ENCODE measurements at regions not wholly inside any gene's neighbourhood (a gene's known extent, or its start where the extent isn't known, plus 50 kb on each side); places are given as distances from the start of the nearest gene placed in this dataset.

- H3K27ac ChIP-seq, result no peak overlapping the region
- intact Hi-C loops (cut with DNase I), result no loop called here
- no peak overlapping the region for H3K9ac ChIP-seq (ENCODE audit: low read depth in 2 of 2, low read length in 2 of 2)
- H3K4me3 ChIP-seq, result no peak overlapping the region
- no peaks in the 10 kb centered on the region for H3K4me1 ChIP-seq
- H3K9me3 ChIP-seq, result no peaks in the 10 kb centered on the region
- no peaks in the 10 kb centered on the region for H3K27me3 ChIP-seq
- H3K36me3 ChIP-seq, result no peaks in the 10 kb centered on the region
- no peak for TF ChIP-seq CTCF (IDR thresholded peaks at IDR 0.05)
- DNase-seq, result no peak
These were observed 225.2 kb downstream of the C12orf75 start for GRCh38 chr12:105555556-105556295.

GRCh38 chr12:105559310-105559709 lies 228.8 kb downstream of the C12orf75 start:
- no peak overlapping the region for H3K4me3 ChIP-seq
- no peaks in the 10 kb centered on the region for H3K9me3 ChIP-seq
- TF ChIP-seq CTCF (IDR thresholded peaks at IDR 0.05), result no peak
- H3K4me1 ChIP-seq, result no peaks in the 10 kb centered on the region
- H3K27ac ChIP-seq, result no peak overlapping the region
- intact Hi-C loops (cut with DNase I), result no loop called here
- no peaks in the 10 kb centered on the region for H3K27me3 ChIP-seq
- H3K36me3 ChIP-seq, result no peaks in the 10 kb centered on the region
- no peak for DNase-seq
- no peak overlapping the region for H3K9ac ChIP-seq (ENCODE audit: low read depth in 2 of 2, low read length in 2 of 2)

GRCh38 chr12:105561546-105562198 lies 231.2 kb downstream of the C12orf75 start:
- no peaks in the 10 kb centered on the region for H3K27me3 ChIP-seq
- H3K9me3 ChIP-seq, result no peaks in the 10 kb centered on the region
- H3K4me3 ChIP-seq, result no peak overlapping the region
- no peak for DNase-seq
- no peak for TF ChIP-seq CTCF (IDR thresholded peaks at IDR 0.05)
- H3K36me3 ChIP-seq, result no peaks in the 10 kb centered on the region
- no peak overlapping the region for H3K27ac ChIP-seq
- intact Hi-C loops (cut with DNase I), result no loop called here
- no peaks in the 10 kb centered on the region for H3K4me1 ChIP-seq
- H3K9ac ChIP-seq (ENCODE audit: low read depth in 2 of 2, low read length in 2 of 2), result no peak overlapping the region

- intact Hi-C loops (cut with DNase I), result no loop called here
- peak; percentile 59 for DNase-seq
- no peak for TF ChIP-seq CTCF (IDR thresholded peaks at IDR 0.05)
These were observed 231.9 kb downstream of the C12orf75 start for GRCh38 chr12:105562199-105562971.

GRCh38 chr12:105567061-105567460 lies 236.6 kb downstream of the C12orf75 start:
- DNase-seq, result no peak
- no peak for TF ChIP-seq CTCF (IDR thresholded peaks at IDR 0.05)
- intact Hi-C loops (cut with DNase I), result no loop called here
- Histone ChIP-seq H3K4me3 (no peak overlapping the region), H3K27ac (no peak overlapping the region), H3K36me3 (no peaks in the 10 kb centered on the region), H3K4me1 (no peaks in the 10 kb centered on the region), H3K9ac (ENCODE audit: low read depth in 2 of 2, low read length in 2 of 2) (no peak overlapping the region), H3K9me3 (no peaks in the 10 kb centered on the region), H3K27me3 (no peaks in the 10 kb centered on the region)

More at GRCh38 chr12:105562199-105562971, 231.9 kb downstream of the C12orf75 start:
- no peaks in the 10 kb centered on the region for H3K27me3 ChIP-seq
- no peak overlapping the region for H3K27ac ChIP-seq
- no peak overlapping the region for H3K9ac ChIP-seq (ENCODE audit: low read depth in 2 of 2, low read length in 2 of 2)
- H3K4me1 ChIP-seq, result no peaks in the 10 kb centered on the region
- no peaks in the 10 kb centered on the region for H3K9me3 ChIP-seq
- no peaks in the 10 kb centered on the region for H3K36me3 ChIP-seq
- peak overlapping the region; percentile 9 for H3K4me3 ChIP-seq

Measured in colonic mucosa (tissue), 4 donors.